NCI-H82 (cell line): ENCODE measurements at regions not wholly inside any gene's neighbourhood (a gene's known extent, or its start where the extent isn't known, plus 50 kb on each side); places are given as distances from the start of the nearest gene placed in this dataset.
"Not testable (repeated sequence)": the region's sequence is repeated elsewhere in the genome, so short reads cannot be mapped to it uniquely, and the experiment has no call there.

Experiments used
- DNase-seq: peaks from one replicate; lab custom pipeline; 2025; lab: John Stamatoyannopoulos, UW

GRCh38 chr15:30760633-30761032, 134.7 kb downstream of the ARHGAP11B start:
- peak; percentile 3 for DNase-seq

GRCh38 chr15:30761365-30761764, 135.4 kb downstream of the ARHGAP11B start:
- DNase-seq: not testable (repeated sequence)

DNA sequence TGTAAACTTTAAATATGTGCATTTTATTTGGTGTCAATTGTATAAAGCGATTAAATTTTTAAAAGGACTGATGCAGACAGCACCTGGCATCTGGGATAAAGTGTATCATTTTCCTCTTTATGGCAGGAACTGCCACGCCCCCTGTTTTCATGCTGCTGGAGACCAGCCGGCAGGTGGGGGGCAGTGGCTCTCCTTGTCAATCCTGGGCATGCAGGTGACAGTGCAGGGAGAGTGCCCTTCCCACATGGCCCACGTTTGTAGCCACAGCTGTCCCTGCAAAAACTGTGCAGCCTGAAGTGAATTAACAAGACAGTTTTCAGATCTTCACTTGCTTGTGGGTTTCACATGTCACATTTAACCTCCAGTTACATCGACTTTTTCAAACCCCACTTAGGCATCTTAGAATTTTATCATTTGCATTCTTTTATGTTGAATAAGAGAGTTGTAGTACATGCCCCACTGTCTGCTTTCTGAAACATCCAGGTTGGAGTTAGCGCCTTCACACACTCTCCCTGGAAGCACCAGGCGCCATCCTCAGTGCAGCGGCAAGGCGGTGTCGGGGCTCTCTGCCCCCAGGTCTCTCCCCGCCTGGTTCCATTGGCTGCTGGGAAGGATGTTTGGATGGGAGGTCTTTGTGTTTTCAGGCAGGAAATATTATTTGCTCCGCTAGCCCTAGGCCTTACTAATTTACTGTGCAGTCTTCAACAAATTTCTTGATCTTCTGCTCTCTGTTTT, 134.2 kb upstream of the FAN1 start:
- DNase-seq: not testable (repeated sequence)

GRCh38 chr15:30770759-30771158, 133.0 kb upstream of the FAN1 start:
- DNase-seq: no peak

GRCh38 chr15:30783019-30783418, 120.7 kb upstream of the FAN1 start:
- no peak for DNase-seq

DNA sequence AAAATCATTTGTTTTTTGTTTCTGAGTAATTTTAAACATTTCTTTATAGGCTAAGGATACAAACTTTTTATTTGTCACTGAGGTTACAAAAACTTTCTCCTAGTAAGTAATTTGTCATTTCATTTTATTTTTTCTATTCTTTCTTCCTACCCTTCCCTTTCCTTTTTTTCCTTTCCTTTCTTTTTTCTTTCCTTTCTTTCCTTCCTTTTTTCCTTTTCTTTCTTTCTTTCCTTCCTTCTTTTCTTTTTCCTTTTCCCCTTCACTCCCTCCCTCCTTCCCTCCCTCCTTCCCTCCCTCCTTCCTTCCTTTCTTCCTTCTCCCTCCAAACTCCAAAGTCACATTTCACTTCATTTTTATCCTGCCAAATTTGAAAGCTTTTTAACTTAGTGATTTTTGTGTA, 115.1 kb upstream of the FAN1 start:
- no peak for DNase-seq

GRCh38 chr15:30791239-30792175, 112.2 kb upstream of the FAN1 start:
- peak; percentile 51 for DNase-seq

GRCh38 chr15:30792843-30793242, 110.9 kb upstream of the FAN1 start:
- DNase-seq: not testable (repeated sequence)

DNA sequence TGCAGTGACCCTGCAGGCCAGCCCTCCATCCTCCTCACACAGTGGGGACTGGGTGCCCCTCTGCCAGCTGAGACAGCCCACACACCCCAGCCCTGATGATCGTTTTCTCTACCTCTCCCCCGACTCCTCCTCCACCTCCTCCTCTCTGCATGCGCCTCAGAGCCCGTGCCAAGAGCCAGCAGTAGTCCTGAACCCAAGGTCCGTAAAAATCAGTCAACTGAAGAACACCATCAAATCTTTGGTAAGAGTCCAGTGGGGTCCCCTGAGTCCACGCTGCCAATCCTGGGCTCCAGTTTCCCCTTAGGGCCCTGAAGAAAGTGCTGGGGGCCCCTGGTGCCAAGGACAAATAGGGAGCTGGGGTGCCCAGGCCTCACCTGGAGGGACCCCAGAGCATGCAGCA, 109.3 kb upstream of the FAN1 start:
- DNase-seq: no peak

- peak; percentile 26 for DNase-seq
Measured at GRCh38 chr15:30799565-30799964, 104.2 kb upstream of the FAN1 start.

DNA sequence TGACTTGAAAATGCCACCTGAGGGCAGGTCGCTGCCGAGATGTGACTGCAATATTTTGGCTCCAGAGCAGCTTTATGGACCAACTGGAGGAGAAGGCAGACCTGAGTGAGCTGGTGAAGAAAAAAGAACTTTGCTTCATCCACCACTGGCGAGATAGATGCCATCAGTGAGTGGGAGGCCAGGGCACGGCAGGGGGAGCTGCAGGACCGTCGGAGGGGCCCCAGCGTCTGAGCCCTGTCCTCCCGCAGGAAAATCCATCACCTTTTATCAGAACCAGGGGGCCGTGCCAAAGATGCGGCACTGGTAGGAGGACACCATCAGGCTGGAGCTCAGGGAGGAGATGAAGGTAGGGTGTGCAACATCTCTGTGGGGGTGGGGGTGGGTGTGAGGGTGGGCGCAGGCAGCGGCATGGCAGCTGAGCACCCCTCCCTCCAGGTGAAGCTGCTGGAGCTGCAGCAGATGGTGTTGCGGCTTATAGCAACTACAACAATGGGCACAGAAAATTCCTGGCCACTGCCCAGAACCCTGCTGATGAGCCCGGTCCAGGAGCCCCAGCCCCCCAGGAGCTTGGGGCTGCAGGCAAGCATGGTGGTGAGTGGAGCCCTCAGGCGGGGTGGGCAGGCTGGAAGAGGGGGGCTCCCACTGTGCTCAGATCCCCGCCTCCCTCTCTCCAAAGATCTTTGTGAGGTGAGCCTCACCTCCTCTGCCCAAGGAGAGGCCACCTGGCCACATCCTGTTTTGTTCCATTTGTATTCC, 102.4 kb upstream of the FAN1 start:
- DNase-seq: peak; percentile 62

- DNase-seq: not testable (repeated sequence)
Measured at GRCh38 chr15:30802001-30802400, 101.7 kb upstream of the FAN1 start.

DNA sequence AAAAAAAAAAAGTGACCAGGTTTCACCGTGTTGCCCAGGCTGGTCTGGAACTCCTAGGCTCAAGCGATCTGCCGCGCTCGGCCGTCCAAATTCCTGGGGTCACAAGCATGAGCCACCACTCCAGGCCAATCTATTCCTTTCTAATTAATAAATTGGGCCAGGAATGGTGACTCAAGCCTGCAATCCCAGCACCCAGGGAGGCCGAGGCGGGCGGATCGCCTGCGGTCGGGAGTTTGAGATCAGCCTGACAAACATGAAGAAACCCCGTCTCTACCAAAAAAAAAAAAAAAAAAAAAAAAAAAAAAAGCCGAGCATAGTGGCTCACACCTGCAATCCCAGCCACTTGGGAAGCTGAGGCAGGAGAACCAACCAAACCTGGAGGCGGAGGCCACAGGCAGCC, 100.0 kb upstream of the FAN1 start:
- DNase-seq: not testable (repeated sequence)

DNA sequence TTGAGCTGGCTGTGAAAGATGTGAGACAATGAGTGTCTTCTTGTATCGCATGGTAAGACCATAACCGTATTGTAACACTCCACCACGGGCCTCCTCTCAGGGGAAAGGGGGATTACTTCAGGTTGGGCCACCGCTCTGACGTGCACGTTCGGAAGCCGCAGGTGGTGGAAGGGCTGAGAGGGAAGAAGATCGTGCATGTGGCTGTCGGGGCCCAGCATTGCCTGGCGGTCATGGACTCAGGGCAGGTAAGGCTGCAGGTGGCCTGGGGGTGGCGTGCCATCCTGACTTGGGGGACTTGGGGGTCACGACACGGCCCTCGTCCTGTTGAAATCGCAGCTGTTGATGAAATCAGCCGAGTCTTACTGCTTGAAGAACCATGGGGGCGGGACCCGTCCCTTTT, 87.3 kb upstream of the FAN1 start:
- no peak for DNase-seq

- peak; percentile 48 for DNase-seq
Measured at GRCh38 chr15:30823068-30823813, 80.5 kb upstream of the FAN1 start.

- DNase-seq: peak; percentile 40
Measured at GRCh38 chr15:30824518-30825195, 79.1 kb upstream of the FAN1 start.

GRCh38 chr15:30827625-30828303, 76.0 kb upstream of the FAN1 start:
- no peak for DNase-seq

- not testable (repeated sequence) for DNase-seq
Measured at GRCh38 chr15:30828304-30828639, 75.4 kb upstream of the FAN1 start.

DNA sequence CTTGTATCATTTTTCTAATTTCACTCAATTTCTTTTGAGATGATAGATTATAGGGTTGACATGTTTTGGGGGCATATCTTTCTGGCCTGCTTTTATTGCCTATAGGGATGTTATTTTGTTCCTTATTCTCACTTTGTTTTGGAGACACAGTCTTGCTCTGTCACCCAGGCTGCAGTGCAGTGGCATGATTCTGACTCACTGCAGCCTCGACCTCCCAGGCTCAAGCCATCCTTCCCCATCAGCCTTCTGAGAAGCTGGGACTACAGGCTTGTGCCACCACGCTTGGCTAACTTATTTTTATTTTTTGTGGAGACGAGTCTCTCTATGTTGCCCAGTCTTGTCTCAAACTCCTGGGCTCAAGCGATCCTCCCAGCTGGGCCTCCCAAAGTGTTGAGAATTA, 72.8 kb upstream of the FAN1 start:
- no peak for DNase-seq

DNA sequence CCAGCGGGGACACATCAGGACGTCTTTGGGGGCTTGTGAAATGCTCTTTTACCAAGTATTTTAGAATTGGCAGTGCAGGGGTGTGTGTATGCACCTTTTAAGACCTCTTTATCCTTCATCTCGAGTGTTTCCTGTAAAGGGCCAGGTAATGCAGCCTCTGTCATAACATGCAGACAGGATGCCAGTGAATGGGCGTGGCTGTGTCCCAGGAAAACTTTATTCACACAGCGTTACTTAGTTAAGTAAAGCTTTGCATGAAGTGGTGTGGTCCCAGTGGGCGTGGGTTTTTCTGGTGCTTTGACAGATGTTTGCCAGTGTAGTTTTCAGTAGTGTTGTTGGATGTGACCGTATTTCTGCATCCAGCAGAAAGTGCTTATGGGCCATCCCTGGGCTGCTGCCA, 70.3 kb upstream of the FAN1 start:
- not testable (repeated sequence) for DNase-seq

DNA sequence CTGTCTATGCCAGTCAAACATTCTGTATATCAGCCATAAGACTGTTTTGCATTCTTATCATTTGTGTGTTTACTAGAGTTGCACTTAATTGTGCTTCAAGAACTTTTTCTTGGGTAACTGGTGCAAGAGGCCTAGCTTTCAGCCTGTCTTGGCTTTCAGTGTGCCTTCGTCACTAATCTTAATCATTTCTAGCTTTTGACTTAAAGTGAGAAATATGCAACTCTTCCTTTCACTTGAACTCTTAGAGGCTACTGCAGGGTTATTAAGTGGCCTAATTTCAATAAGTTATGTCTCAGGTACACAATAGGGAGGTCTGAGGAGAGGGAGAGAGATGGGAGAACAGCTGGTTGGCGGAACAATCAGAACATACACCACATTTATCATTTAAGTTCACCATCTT, 62.1 kb upstream of the FAN1 start:
- DNase-seq: not testable (repeated sequence)
